GM21360 (cell line): ENCODE measurements at regions not wholly inside any gene's neighbourhood (a gene's known extent, or its start where the extent isn't known, plus 50 kb on each side); places are given as distances from the start of the nearest gene placed in this dataset.

Experiments
- ATAC-seq: cut with Tn5 transposase; IDR thresholded peaks from one replicate; pipeline ENCODE4 v1.9.1; 2021; ENCODE audit warnings: mild to moderate bottlenecking, moderate library complexity; ENCODE audit not compliant: unreplicated experiment

DNA sequence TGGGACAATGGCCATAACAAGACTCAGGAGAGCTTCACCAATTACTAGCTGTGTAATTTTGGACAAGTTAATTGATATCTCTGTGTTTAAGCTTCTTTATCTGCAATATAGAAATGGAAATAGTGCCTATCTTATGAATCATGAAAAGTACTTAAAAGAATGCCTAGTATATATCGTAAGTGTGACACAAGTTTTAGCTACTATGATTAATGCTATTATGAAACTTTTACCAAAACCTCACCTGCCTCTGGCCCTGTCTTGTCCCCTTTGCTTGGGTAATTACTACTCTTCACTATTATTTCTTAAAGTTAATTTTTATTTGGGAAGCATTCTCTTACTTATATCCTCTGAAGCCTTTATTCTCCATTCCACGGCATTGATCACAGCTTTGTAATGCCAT, 75.0 kb upstream of the NETO1 start:
- ATAC-seq = no peak

DNA sequence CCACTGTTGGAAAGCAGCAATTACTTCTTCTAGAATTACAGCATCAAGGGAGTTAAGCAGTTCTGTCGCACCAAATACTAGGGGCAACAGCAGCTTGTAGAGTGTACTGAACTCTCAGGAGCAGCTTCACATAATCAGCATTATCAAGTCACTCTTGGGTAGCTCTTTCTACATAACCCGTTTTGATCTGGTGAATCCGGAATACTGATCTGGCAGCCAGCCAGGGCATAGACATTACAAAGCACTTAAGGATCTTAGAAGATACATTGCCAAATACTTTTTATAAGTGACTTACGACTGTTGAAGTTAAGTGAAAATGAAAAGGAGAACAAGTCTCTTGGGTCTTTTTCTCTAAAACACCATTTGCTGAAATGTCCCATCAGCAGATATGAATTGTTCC, 73.2 kb upstream of the NETO1 start:
- no peak for ATAC-seq

DNA sequence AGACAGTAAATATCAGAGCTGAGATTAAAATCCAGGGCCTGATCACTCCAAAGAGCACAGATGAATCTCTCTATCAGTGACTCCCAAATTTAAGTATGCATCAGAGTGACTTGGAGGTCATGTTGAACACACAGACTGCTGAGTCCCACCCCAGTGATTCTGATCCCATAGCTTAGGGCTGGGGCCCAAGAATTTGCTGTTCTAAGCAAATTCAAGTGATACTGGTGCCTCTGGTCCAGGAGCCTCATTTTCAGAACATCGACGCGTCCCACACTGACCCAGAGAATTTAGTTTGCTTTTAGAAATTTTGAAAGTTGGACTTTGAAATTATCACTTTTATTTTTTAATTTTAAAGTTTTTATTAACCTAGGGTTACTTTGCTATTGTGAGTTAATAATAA, 72.7 kb upstream of the NETO1 start:
- no peak for ATAC-seq

DNA sequence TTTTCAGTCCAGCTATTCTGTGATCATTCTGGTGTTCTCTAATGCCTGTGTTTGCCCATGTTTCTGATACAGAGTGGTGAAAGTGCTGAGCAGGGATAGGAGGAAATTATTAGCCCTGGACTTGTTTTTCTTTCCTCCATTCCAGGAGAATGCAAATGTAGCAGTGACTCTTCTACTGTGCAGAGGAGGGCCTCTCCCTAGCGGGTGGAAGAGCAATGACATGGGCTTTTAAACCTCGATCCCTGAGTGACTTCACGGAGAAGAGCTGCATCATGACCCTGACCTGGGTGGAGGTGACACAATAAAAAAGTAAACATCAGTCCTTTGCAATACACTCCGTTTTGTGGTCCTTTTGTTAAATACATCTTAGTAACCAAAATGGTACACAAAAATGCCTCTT, 68.0 kb upstream of the NETO1 start:
- ATAC-seq = no peak

DNA sequence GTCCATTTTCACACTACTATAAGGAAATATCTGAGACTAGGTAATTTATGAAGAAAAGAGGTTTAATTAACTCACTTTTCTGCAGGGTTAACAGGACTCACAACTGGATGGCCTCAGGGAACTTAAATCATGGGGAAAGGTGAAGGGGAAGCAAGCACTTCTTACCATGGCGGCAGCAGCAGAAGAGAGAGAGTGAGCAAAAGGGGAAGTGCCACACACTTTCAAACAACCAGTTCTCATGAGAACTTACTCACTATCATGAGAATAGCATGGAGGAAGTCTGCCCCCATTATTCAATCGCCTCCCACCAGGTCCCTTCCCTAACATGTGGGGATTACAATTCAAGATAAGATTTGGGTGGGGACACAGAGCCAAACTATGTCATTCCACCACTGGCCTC, 55.1 kb upstream of the NETO1 start:
- ATAC-seq = no peak
